ENCODE measurements at regions not wholly inside any gene's neighbourhood (a gene's known extent, or its start where the extent isn't known, plus 50 kb on each side); places are given as distances from the start of the nearest gene placed in this dataset.

DNA sequence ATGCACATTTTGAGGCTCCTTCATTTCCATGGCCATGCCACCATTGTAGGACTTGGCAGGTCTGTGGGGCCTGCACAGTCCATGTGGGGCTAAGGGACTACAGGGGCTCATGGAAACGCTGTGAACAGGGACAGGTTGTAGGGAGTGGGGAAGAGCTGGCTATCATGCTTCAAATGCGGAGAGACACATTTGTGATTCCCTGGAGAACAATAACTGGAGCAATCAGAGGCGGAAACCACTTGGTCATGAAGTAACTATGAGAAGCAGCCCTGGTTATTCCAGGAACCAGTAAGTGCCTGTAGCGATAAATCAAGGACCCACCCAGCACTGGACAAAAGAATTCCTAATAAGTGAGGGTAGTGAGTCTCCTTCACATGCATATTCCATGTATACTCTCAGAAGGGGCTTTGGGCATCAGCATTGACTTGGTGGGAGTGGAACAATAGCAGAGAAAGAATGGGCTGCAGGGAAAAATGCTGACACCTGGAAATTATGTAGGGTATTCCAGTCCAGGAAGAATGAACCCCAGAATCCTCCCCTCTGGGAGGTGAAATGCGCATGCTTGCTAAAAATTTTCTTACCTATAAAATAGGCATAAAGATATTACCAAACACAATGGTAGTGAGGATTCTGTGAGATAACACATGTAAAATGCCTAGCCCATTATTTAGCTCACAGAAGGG is 251.4 kb upstream of the ROPN1 start:
- DNase-seq (ENCODE audit: low spot score), result no peak

GRCh38 chr3:124246376-124246775 is 254.5 kb upstream of the ROPN1 start:
- no peak for DNase-seq (ENCODE audit: low spot score)

GRCh38 chr3:124246949-124247348 is 255.0 kb upstream of the ROPN1 start:
- DNase-seq (ENCODE audit: low spot score), result no peak

DNA sequence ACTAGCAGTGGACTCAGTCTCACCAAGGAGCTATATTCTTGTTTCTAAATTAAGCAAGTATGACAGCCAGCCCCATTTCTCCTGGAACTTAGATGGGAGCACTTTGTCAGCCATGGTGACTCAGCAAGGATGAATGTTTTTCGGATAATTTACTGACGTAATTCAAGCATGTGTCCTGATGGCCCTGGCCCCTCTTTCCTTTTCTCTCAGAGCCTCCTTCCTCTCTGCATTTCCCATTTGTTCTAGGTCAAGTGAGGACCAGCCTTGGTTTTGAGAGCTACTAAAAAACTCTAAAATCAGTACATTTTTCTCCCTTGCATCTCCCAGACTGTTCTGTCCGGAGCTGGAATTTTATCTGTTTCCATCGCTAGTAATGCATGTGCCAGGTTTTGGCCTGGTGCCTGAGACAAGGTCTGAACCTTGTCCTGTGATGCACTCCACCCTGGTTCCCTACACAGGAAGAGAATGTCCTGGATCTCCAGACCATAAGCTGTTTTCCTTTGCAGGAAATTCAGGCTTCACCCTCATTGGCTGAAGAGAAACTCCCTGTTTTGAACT is 256.6 kb upstream of the ROPN1 start:
- DNase-seq (ENCODE audit: low spot score), result peak; percentile 57

GRCh38 chr3:124249038-124249437 is 257.1 kb upstream of the ROPN1 start:
- DNase-seq (ENCODE audit: low spot score), result no peak

- no peak for DNase-seq (ENCODE audit: low spot score)
Observed at GRCh38 chr3:124250053-124250452, 258.1 kb upstream of the ROPN1 start.

GRCh38 chr3:124256156-124256555 is 264.2 kb upstream of the ROPN1 start:
- DNase-seq (ENCODE audit: low spot score), result no peak

DNA sequence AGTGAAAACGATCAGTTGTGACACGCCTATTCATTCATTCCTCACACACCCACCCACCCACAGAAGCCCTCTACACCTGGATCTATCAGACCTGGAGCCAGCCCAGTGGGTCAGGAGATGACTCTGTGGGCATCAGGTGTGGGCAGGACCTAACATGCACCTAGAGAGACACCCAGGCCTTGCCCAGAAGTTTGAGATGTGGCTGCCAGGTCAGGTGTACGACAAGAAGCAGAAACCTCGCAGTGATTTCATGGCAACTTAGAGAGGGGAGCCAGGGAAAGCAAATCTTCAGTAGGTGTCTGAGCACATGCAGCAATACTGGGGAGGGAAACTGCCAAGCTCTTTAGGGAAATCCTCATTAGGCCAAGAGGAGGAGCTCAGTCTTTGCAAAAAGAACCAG is 264.7 kb upstream of the ROPN1 start:
- no peak for DNase-seq (ENCODE audit: low spot score)

DNA sequence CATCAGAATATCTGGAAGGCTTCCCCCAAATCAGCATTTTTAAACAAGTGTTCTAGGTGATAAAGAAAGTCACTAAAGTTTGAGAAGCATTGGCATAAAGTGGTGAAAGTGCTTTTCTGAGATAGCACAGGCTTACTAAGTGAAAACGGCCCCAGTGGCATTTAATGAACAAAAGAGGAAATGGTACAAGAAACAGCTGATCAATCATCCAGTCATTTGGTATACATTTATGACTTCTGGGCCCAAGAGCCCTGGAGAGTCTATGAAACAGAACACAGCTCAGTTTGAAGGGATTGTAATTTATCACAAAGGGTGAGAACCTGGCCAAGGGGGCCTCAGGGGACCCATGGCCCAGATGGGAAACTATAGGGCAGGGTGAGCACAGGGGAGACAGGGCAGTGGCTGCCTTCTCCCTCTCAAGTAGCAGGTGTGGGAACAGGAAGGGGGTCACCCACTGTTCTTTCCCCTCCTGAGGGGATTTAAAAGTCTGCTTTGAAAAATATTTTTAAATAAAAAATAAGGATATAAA is 265.5 kb upstream of the ROPN1 start:
- no peak for DNase-seq (ENCODE audit: low spot score)

GRCh38 chr3:124258057-124258500 is 266.2 kb upstream of the ROPN1 start:
- DNase-seq (ENCODE audit: low spot score), result no peak

GRCh38 chr3:124260206-124260915 is 268.4 kb upstream of the ROPN1 start:
- DNase-seq (ENCODE audit: low spot score), result no peak

- no peak for DNase-seq (ENCODE audit: low spot score)
Observed at GRCh38 chr3:124261306-124261705, 269.4 kb upstream of the ROPN1 start.

DNA sequence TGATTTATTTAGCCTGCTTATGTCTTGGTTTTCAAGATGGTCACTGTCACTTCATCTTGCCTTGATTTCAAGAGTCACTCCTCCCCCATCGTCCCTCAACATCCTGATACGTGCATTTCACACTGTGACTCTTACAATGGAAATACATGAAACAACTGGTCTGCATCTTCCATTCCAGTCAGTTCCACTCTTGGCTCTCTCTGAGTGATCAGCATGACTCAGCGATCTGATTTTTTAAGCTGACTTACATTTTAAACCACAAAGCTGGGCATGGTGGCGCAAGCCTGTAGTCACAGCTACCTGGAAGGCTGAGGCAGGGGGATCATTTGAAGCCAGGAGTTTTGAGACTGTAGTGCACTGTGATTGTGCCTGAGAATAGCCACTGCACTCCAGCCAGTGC is 271.2 kb upstream of the ROPN1 start:
- DNase-seq (ENCODE audit: low spot score), result no peak

GRCh38 chr3:124264346-124264745 is 272.4 kb upstream of the ROPN1 start:
- no peak for DNase-seq (ENCODE audit: low spot score)

- DNase-seq (ENCODE audit: low spot score), result no peak
Observed at GRCh38 chr3:124266487-124266886, 274.6 kb upstream of the ROPN1 start.

- DNase-seq (ENCODE audit: low spot score), result no peak
Observed at GRCh38 chr3:124267406-124267805, 275.5 kb upstream of the ROPN1 start.

DNA sequence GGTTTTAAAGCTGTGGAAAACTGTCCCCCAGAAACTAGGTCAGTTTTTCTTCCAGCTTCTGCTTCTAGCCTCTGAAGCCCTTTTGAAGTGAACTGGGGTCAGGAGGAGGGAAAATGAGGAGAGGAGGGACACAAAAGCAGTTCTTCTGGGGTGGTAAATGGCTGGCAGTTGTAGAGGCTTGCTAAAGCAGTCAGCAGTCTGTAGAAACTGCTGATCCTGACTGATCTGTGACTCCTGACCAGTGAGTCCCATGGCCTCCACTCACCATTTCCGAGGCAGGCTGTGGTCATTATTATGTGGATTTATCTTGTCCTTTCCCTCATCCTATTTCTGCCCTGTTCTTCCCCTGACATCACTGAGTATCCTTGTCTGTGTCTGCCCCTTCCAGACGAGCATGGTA is 276.4 kb upstream of the ROPN1 start:
- DNase-seq (ENCODE audit: low spot score), result no peak

GRCh38 chr3:124269619-124270018 is 277.7 kb upstream of the ROPN1 start:
- DNase-seq (ENCODE audit: low spot score), result no peak

DNA sequence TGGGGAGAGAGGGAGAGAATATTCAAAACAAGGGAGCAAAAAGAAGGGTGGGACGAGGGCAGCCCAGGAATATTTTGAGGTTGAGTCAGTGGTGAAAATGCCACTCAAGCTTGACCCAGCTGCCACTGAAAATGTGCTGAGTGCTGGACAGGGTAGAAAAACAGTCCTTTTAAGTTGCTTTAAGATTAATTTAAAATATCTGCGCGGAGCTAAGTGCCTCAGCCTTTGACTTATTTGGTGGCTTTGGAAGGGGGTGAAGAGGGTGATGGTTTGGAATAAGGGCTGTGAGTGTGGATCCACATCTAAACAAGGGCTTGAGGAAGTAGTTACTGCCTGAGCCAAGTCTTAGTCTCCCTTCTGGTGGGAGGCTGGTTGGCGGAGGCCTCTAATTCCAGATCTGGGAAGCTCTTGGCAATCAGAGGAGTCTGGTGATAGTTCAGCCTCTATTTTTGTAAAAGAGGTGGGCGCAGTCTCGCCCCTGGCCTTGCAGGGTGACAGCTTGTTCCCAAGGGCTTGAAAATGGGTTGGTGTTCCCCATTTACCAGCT is 280.8 kb upstream of the ROPN1 start:
- DNase-seq (ENCODE audit: low spot score), result no peak

DNA sequence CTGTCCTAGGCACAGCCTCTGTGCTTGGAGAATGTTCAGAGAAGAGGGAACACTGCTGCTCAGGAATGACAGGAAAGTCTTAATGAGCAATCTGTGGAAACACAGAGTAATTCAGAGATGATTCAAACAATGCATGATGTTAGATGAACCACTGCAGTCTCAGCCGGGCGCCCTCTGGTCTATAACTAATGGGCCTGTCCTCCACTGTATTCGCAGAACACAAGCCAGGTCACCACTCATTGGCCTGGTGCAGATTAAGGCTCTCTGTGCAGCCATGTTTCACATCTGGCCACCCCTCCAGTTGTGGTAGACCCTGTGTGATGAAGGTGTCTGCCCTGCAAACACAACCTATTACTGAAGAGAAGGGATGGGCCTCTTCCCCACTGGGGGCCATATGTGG is 281.7 kb upstream of the ROPN1 start:
- DNase-seq (ENCODE audit: low spot score), result no peak

DNA sequence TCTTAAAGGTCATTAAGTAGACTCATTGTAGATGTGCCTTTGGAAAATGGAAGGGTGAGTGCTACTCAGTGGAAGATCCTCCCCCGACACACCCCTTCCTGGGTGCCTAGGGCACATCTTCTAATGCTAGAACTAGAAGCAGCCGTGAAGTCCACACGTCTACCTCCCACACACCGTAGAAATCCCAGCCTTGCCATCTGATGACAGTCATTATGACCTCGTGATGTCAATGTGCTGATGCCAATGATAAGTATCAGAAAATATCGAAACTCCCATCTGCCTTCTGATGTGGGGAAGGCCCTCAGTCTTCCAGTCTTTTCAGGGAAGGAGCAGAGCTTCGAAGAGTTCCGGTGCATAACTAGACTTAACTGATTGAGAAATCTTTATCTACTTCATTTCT is 282.1 kb upstream of the ROPN1 start:
- DNase-seq (ENCODE audit: low spot score), result no peak

- no peak for DNase-seq (ENCODE audit: low spot score)
Observed at GRCh38 chr3:124275412-124275811, 283.5 kb upstream of the ROPN1 start.

DNA sequence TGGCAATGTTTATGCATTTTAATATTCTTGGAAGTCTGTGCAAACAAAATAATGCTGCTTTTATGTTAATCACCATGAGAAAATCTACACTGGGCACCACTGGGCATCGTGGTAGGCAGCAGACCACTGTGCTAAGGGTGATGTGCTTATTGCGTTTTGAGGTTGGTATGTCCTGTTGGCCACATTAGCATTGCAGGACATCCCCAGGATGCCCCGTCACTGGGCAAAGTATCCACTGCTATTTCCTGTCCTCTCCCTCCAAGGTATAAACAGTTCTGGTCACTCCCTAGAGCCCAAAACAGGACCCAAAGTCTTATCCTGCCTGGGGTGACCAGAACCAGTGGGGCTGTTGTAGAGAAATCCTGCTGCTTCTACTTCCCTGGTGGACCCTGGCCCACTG is 284.2 kb upstream of the ROPN1 start:
- no peak for DNase-seq (ENCODE audit: low spot score)
